ENCODE measurements at regions not wholly inside any gene's neighbourhood (a gene's known extent, or its start where the extent isn't known, plus 50 kb on each side); places are given as distances from the start of the nearest gene placed in this dataset.

DNA sequence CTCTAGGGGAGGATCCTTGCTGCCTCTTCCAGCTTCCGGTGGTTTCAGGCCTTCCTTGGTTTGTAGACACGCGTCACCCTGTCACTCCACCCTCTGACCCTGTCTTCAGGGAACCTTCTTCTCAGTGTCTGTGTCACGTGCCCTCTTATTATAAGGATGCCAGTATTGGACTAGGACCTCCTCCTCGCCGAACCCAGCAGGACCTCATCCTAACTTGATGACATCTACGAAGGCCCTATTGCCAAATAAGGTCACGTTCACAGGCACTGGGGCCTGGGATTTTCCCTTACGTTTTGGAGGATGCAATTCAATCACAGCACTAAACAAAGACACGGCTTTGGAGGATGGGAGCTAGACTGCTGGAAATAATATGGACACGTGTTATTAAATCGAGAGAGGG lies 408.7 kb downstream of the BRD1 start:
- Mint-ChIP-seq H3K36me3 (ENCODE audit: low read depth) (peaks cover 7% of the 10 kb centered on the region; the same call in 1 of the 2 replicates), H3K27ac (no peak overlapping the region), H3K4me3 (no peak overlapping the region), H3K27me3 (ENCODE audit: insufficient read depth) (no peaks in the 10 kb centered on the region; the same call in 1 of the 2 replicates), H3K9me3 (peaks cover 64% of the 10 kb centered on the region), H3K4me1 (ENCODE audit: low read depth) (no peaks in the 10 kb centered on the region)
- TF ChIP-seq, protein P1, sequence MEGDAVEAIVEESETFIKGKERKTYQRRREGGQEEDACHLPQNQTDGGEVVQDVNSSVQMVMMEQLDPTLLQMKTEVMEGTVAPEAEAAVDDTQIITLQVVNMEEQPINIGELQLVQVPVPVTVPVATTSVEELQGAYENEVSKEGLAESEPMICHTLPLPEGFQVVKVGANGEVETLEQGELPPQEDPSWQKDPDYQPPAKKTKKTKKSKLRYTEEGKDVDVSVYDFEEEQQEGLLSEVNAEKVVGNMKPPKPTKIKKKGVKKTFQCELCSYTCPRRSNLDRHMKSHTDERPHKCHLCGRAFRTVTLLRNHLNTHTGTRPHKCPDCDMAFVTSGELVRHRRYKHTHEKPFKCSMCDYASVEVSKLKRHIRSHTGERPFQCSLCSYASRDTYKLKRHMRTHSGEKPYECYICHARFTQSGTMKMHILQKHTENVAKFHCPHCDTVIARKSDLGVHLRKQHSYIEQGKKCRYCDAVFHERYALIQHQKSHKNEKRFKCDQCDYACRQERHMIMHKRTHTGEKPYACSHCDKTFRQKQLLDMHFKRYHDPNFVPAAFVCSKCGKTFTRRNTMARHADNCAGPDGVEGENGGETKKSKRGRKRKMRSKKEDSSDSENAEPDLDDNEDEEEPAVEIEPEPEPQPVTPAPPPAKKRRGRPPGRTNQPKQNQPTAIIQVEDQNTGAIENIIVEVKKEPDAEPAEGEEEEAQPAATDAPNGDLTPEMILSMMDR (IDR thresholded peaks at IDR 0.05), result no peak
- no peak for DNase-seq

DNA sequence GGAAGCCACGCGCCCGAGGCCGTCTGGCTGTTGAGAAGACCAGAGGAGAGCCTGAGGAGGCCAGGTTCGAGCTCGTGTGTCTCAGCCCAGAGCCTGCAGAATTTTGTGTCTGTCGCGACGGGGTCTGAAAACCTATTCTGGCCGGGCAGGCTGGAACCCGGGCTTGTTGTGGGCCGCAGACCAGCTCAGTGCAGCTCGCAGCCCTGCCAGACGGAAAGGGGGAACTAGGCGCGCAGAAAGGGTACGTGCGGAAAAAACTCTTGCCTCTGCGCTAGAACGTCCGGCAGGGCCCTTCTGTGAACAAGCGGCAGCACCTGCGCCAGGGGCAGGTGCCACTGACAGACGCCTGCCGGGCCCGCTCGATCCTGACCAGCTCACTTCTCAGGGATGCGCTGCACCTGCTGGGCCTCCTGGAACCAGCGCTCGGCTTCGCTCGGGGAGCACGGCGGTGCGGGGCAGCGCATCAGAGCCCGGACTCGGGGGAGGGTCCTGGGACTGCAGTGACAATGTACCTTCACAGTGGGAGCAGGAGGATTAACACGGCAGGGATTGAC lies 409.3 kb downstream of the BRD1 start:
- no peaks in the 10 kb centered on the region; the same call in 1 of the 2 replicates for H3K27me3 Mint-ChIP-seq (ENCODE audit: insufficient read depth)
- H3K4me1 Mint-ChIP-seq (ENCODE audit: low read depth), result no peaks in the 10 kb centered on the region
- H3K36me3 Mint-ChIP-seq (ENCODE audit: low read depth), result peaks cover 3% of the 10 kb centered on the region; the same call in 1 of the 2 replicates
- H3K9me3 Mint-ChIP-seq, result peaks cover 65% of the 10 kb centered on the region
- H3K27ac Mint-ChIP-seq, result no peak overlapping the region
- DNase-seq, result no peak
- TF ChIP-seq, protein P1 (IDR thresholded peaks at IDR 0.05), result no peak
- H3K4me3 Mint-ChIP-seq, result no peak overlapping the region

DNA sequence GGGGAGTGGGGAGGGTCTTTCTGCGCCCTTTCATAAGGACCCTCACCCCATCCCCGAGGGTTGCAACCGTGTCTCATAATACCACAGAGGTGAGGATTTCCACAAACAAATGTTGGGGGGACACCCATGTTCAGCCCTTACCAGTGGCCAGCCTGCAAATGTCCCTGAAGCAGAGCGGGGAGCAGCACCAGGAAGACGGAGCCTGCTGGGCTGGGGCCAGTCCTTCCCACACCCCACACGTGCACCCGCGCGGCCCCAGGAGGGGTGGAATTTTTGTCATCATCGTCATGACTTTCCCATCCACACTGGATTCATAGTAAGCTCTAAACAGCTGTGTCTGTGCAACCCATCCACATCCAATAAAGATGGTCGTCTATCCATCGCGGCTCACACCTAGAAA lies 409.8 kb downstream of the BRD1 start:
- H3K4me3 Mint-ChIP-seq, result no peak overlapping the region
- H3K9me3 Mint-ChIP-seq, result peaks cover 69% of the 10 kb centered on the region
- no peak for DNase-seq
- TF ChIP-seq, protein P1 (IDR thresholded peaks at IDR 0.05), result no peak
- no peaks in the 10 kb centered on the region for H3K4me1 Mint-ChIP-seq (ENCODE audit: low read depth)
- H3K27me3 Mint-ChIP-seq (ENCODE audit: insufficient read depth), result no peaks in the 10 kb centered on the region; the same call in 1 of the 2 replicates
- peaks cover 3% of the 10 kb centered on the region; the same call in 1 of the 2 replicates for H3K36me3 Mint-ChIP-seq (ENCODE audit: low read depth)
- no peak overlapping the region for H3K27ac Mint-ChIP-seq

DNA sequence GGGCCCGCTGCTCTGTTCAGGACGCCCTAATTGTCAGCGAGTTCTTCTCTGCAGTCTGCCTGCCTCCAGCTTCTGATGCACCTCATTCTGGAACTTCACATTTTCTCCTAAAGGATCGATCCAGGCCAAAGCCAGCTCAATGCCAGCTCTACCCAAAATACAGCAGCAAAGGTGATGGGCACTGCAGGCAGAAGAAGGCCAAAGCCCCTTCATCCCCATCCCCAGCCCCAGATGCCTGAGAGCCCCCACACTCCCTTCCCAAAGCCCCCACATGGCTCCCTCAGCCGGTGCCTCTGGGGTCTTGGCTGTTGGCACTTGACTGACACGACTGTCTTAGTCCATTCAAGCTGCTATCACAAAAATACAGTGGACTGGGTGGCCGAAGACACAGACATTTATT lies 410.3 kb downstream of the BRD1 start:
- Mint-ChIP-seq H3K27ac (no peak overlapping the region), H3K36me3 (ENCODE audit: low read depth) (peaks cover 3% of the 10 kb centered on the region; the same call in 1 of the 2 replicates), H3K27me3 (ENCODE audit: insufficient read depth) (no peaks in the 10 kb centered on the region; the same call in 1 of the 2 replicates), H3K9me3 (peaks cover 72% of the 10 kb centered on the region), H3K4me3 (no peak overlapping the region), H3K4me1 (ENCODE audit: low read depth) (no peaks in the 10 kb centered on the region)
- TF ChIP-seq, protein P1 (IDR thresholded peaks at IDR 0.05), result no peak
- DNase-seq, result no peak

DNA sequence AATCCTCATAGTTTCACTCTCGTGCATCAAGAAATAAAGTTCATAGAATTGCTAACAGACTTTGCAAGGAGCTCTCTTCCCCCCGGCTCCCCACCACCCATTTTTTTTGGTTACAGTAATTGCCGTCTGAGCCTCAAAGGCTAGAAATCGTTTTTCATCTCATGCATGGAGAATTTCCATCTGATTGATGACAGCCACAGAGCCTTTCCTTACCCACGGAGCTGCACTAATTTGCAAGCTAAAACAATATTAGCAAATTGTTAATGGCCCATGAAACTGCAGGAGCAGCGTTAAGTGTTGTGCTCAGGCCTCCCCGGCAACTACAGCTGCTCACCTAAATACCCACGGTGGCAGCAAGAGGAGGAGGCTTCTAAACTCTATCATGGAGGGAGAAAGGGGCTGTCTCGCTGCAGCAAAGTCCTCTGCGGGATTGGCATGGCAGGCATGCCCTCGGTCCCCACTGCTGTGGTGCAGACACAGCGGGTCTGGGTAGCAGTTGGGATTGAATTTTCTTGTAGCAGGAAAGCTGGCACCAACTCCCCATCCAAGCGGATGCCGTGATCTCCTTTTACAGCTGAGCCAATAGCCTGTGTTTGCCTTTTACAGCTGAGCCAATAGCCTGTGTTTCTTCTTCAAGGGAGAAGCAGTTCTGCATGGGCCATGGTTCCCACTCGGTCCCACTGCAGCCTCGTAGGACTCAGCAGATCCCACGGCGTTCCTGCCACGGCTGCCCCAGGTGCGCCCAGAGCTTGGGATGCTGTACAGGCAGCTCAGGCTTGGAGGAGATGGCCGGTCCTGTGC lies 412.3 kb downstream of the BRD1 start:
- Mint-ChIP-seq H3K4me1 (ENCODE audit: low read depth) (no peaks in the 10 kb centered on the region), H3K27ac (no peak overlapping the region), H3K9me3 (peaks cover 62% of the 10 kb centered on the region), H3K27me3 (ENCODE audit: insufficient read depth) (peaks cover 3% of the 10 kb centered on the region; the same call in 1 of the 2 replicates), H3K36me3 (ENCODE audit: low read depth) (peaks cover 3% of the 10 kb centered on the region; the same call in 1 of the 2 replicates), H3K4me3 (no peak overlapping the region)
- TF ChIP-seq, protein P1 (IDR thresholded peaks at IDR 0.05), result no peak
- DNase-seq, result no peak
